Anterior cingulate cortex (tissue), 58 donors: ENCODE measurements at regions not wholly inside any gene's neighbourhood (a gene's known extent, or its start where the extent isn't known, plus 50 kb on each side); places are given as distances from the start of the nearest gene placed in this dataset.

Experiments used
- DNase-seq, 58 donors: peaks; one replicate each; lab custom pipeline; 2025; lab: John Stamatoyannopoulos, UW

- DNase-seq, result no peak
These were observed 168.5 kb upstream of the BMP4 start for GRCh38 chr14:54125109-54125508.

GRCh38 chr14:54126947-54127346 is 170.3 kb upstream of the BMP4 start:
- DNase-seq, result no peak

- DNase-seq, result no peak
These were observed 170.9 kb upstream of the BMP4 start for GRCh38 chr14:54127526-54127925.

- no peak for DNase-seq
These were observed 173.4 kb upstream of the BMP4 start for GRCh38 chr14:54129850-54130640.

- DNase-seq, result no peak
These were observed 175.9 kb upstream of the BMP4 start for GRCh38 chr14:54132496-54132895.

GRCh38 chr14:54133896-54134295 is 177.3 kb upstream of the BMP4 start:
- DNase-seq, result no peak

GRCh38 chr14:54135804-54136280 is 179.2 kb upstream of the BMP4 start:
- no peak for DNase-seq

GRCh38 chr14:54136894-54137613 is 180.4 kb upstream of the BMP4 start:
- no peak for DNase-seq

- no peak for DNase-seq
These were observed 181.0 kb upstream of the BMP4 start for GRCh38 chr14:54137614-54137961.

- DNase-seq, result no peak
These were observed 181.4 kb upstream of the BMP4 start for GRCh38 chr14:54138024-54138353.

- no peak for DNase-seq
These were observed 181.9 kb upstream of the BMP4 start for GRCh38 chr14:54138354-54139038.

- no peak for DNase-seq
These were observed 183.9 kb upstream of the BMP4 start for GRCh38 chr14:54140551-54140950.

GRCh38 chr14:54146601-54147000 is 190.0 kb upstream of the BMP4 start:
- no peak for DNase-seq

- DNase-seq, result no peak
These were observed 190.7 kb upstream of the BMP4 start for GRCh38 chr14:54147282-54147681.

- no peak for DNase-seq
These were observed 191.1 kb upstream of the BMP4 start for GRCh38 chr14:54147758-54148157.

- no peak for DNase-seq
These were observed 191.6 kb upstream of the BMP4 start for GRCh38 chr14:54148251-54148650.

GRCh38 chr14:54152351-54152750 is 195.7 kb upstream of the BMP4 start:
- DNase-seq, result no peak

- peak in 38 of 58 donors; percentile 2 to 74 (median 26) for DNase-seq
These were observed 209.7 kb upstream of the BMP4 start for GRCh38 chr14:54166049-54166950.

GRCh38 chr14:54168489-54168888 is 211.9 kb upstream of the BMP4 start:
- no peak for DNase-seq

- no peak for DNase-seq
These were observed 212.8 kb upstream of the BMP4 start for GRCh38 chr14:54169254-54169924.
